HG03103 (cell line): ENCODE measurements at regions not wholly inside any gene's neighbourhood (a gene's known extent, or its start where the extent isn't known, plus 50 kb on each side); places are given as distances from the start of the nearest gene placed in this dataset.
"Not testable (repeated sequence)": the region's sequence is repeated elsewhere in the genome, so short reads cannot be mapped to it uniquely, and the experiment has no call there.

Experiments
- ATAC-seq: cut with Tn5 transposase; IDR thresholded peaks from one replicate; pipeline ENCODE4 v1.9.1; 2021; ENCODE audit warnings: low read depth; ENCODE audit not compliant: unreplicated experiment

GRCh38 chr4:159030297-159030696 is 72.6 kb upstream of the RAPGEF2 start:
- ATAC-seq, result not testable (repeated sequence)

- ATAC-seq, result no peak
These were observed 67.3 kb upstream of the RAPGEF2 start for GRCh38 chr4:159035570-159035969.

DNA sequence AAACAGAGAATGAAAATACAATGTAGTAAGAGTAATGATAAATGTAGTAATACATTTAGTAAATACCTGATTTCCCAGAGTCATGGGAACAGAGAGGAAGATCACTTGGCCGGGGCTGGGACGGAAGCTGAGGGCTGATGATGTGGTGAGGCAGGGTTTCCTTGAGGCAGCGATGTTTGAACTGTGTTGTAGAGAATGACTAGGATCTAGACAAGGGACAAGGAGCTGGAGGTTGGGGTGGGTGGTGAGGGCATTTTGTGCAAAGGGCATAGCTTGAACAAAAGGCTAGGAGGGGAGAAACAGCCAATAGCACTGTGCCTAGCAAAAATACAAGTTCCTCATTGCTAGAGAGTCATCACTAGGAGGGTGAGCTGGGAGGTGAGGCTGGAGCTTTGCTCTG is 64.3 kb upstream of the RAPGEF2 start:
- ATAC-seq, result no peak

GRCh38 chr4:159041054-159042034 is 61.5 kb upstream of the RAPGEF2 start:
- no peak for ATAC-seq

DNA sequence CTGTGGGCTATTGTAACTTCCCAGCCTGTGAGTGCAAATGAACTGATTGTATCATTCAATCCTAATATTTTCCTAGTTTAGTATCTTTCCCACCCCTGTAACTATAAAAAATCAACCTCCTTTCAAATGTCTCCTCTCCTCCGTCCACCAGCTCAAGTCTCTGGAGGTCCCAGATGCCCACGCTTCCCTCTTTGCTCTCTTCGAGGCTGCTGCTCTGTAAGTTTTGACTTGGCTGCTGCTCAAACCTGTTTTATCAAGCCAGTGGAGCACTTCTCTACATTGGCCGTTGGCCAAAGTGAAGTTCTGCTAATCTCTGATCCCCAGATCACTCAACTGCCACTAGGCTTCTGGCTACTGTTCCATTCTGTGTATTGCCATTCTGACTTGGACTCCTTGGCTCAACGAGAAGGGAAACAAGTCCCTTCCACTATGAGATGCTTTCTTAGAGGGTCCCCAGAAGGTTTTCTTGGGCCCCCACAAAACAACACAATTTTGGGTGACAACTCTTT is 60.7 kb upstream of the RAPGEF2 start:
- ATAC-seq, result no peak

- no peak for ATAC-seq
These were observed 60.0 kb upstream of the RAPGEF2 start for GRCh38 chr4:159042868-159043267.

GRCh38 chr4:159043861-159044260 is 59.0 kb upstream of the RAPGEF2 start:
- no peak for ATAC-seq

- ATAC-seq, result no peak
These were observed 57.6 kb upstream of the RAPGEF2 start for GRCh38 chr4:159045321-159045720.

DNA sequence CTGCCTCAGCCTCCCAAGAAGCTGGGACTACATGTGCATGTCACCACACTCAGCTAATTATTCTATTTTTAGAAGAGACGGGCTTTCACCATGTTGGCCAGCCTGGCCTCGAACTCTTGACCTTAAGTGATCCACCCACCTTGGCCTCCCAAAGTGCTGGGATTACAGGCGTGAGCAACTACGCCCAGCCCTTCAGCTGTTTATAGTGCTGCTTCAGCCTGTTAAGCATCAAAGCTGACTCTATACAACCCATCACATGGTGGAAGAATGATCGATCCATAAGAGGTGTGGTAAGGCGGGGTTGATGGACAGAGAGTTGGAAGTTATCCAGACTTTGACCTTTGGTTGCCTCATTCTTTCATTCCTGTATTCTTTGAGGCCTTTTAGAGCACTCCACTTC is 56.2 kb upstream of the RAPGEF2 start:
- no peak for ATAC-seq

- no peak for ATAC-seq
These were observed 55.3 kb upstream of the RAPGEF2 start for GRCh38 chr4:159047478-159048165.

DNA sequence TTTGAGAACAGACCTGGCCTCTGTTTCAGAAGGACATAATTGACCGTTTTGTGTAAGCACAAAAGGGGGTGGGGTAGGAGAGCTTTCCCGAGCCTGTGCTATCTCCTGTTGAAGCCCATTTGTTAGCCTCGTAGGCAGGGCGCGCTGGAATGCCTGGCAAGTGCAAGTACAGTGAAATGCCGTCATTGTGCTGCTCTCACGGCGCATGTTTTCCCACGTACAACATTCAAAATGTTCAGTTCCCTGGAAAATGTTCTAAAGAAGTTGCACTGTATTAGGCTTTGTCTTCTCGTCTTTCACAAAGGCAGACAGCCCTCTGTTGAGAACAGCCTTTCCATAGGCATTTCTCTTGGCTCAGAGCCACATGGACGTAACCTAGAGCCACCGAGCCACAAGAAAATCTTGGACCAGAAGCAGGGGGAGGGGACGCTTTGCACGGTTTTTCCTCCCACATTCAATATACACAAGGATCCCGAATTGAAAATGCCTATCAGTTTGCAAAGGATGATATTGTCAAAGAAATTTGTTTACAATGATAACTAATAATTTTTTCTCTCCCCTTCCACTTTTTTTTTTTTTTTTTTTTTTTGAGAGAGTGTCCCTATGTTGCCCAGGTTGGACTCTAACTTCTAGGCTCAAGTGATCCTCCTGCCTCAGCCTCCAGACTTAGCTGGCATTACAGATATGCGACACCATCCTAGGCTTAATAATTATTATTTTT is 54.6 kb upstream of the RAPGEF2 start:
- no peak for ATAC-seq

- no peak for ATAC-seq
These were observed 53.0 kb upstream of the RAPGEF2 start for GRCh38 chr4:159049780-159050375.

DNA sequence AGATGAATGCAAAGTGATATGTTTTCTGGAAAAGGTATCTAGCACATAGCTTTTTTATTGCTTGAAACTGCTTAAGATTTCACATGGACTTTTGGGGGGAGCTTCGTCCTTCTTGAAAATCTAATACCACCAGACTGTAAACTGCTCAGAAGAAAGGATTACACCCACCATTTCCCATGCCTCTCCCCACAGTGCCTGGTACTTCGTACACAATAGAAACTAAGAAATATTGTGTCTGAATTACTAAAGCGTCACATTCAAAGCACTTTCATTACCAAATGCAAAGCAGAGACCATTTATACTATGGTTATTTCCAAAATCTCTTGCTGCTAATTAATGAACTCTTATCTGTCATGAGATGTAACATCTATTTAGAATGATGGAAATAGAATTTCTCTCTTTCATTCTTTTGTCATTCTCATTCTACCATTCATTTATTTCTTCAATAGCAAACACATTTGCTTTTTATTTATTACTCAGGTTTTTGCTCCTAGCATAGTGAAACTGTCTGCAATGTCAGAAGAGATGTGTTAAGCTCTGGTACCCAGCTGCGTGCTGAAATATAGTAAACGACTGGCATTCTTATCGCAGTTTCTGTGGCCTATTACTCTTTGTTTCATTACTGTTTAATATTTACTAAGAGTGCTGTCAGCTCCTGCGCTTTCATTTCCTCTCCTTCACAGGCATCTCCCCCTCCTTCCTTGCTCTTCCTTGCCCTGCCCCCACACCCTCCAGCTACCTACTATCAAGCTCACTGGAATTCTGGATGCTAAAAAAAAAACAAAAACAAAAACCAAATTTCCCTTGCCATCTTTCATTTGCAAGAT is 51.4 kb upstream of the RAPGEF2 start:
- ATAC-seq, result peak; percentile 82

DNA sequence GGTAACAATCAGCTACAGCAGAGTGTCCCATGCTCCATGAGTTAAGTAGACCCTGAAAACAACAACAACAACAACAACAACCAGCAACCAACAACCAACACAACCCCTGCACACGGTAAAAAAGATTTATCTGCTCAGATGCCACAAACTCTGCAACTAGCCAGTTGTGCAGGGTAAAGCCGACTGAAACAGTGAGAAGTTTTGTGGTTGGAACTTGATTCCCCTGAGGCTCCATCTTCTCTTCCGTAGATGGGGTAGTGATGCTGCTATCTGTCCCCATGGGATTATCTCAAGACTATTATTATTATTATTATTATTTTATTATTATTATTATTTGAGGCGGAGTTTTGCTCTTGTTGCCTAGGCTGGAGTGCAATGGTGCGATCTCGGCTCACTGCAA is 50.6 kb upstream of the RAPGEF2 start:
- peak; percentile 48 for ATAC-seq
